CD8-positive, alpha-beta memory T cell (primary cell): ENCODE measurements at regions not wholly inside any gene's neighbourhood (a gene's known extent, or its start where the extent isn't known, plus 50 kb on each side); places are given as distances from the start of the nearest gene placed in this dataset.
"Not testable (repeated sequence)": the region's sequence is repeated elsewhere in the genome, so short reads cannot be mapped to it uniquely, and the experiment has no call there.

Experiments used
- CTCF ChIA-PET: fragments of 350-600 bp; sonication (Branson Sonifier 250); formaldehyde crosslinking; loops from one replicate; lab custom pipeline; 2021; ENCODE audit warnings: antibody characterized with exemption; lab: Charles Lee
- POLR2A ChIA-PET: fragments of 350-600 bp; sonication (Branson Sonifier 250); formaldehyde crosslinking; loops from one replicate; lab custom pipeline; 2021; ENCODE audit warnings: antibody characterized with exemption; lab: Charles Lee
- DNase-seq, 5 donors: peaks; one replicate each; pipeline versions ENCODE4 v3.0.0 to v3.0.0-alpha.2; 2020 to 2022; ENCODE audit warnings: mixed read lengths in 1 of 5
- H3K27ac ChIP-seq: one replicate; pipeline ENCODE4 v1.7.0; 2013; ENCODE audit warnings: low read depth, mild to moderate bottlenecking, low read length, moderate library complexity
- H3K27me3 ChIP-seq: 2 replicates; pipeline ENCODE4 v1.7.0; 2013; ENCODE audit warnings: low read length, mild to moderate bottlenecking; ENCODE audit not compliant: insufficient read depth, poor library complexity, severe bottlenecking
- H3K36me3 ChIP-seq: 2 replicates; pipeline ENCODE4 v1.7.0; 2013; ENCODE audit warnings: mild to moderate bottlenecking, low read length, moderate library complexity; ENCODE audit not compliant: insufficient read depth
- H3K4me1 ChIP-seq: 2 replicates; pipeline ENCODE4 v1.7.0; 2013; ENCODE audit warnings: mild to moderate bottlenecking, low read length, moderate library complexity; ENCODE audit not compliant: insufficient read depth
- H3K4me3 ChIP-seq: 2 replicates; pipeline ENCODE4 v1.7.0; 2013; ENCODE audit warnings: mild to moderate bottlenecking, low read length
- H3K9me3 ChIP-seq: 2 replicates; pipeline ENCODE4 v1.7.0; 2013; ENCODE audit warnings: mild to moderate bottlenecking, low read length
- H3K27ac Mint-ChIP-seq, 8 donors: one replicate each; pipeline ENCODE4 v1.8.0; 2020 to 2021; ENCODE audit warnings: mixed read lengths in 8 of 8, mild to moderate bottlenecking in 6 of 8, inconsistent platforms in 3 of 8, moderate library complexity in 3 of 8
- H3K27me3 Mint-ChIP-seq, 2 donors: one replicate each; pipeline ENCODE4 v1.8.0; 2020 to 2021; ENCODE audit warnings: mixed read lengths in 2 of 2, mild to moderate bottlenecking in 1 of 2, moderate library complexity in 1 of 2
- H3K36me3 Mint-ChIP-seq, 3 donors: one replicate each; pipeline ENCODE4 v1.8.0; 2020 to 2021; ENCODE audit warnings: mixed read lengths in 3 of 3, inconsistent platforms in 1 of 3, mild to moderate bottlenecking in 1 of 3
- H3K4me1 Mint-ChIP-seq, 3 donors: one replicate each; pipeline ENCODE4 v1.8.0; 2020 to 2021; ENCODE audit warnings: mixed read lengths in 3 of 3, inconsistent platforms in 1 of 3, mild to moderate bottlenecking in 1 of 3
- H3K4me3 Mint-ChIP-seq, 7 donors: one replicate each; pipeline ENCODE4 v1.8.0; 2020 to 2021; ENCODE audit warnings: mixed read lengths in 7 of 7, mild to moderate bottlenecking in 6 of 7, moderate library complexity in 4 of 7, inconsistent platforms in 2 of 7
- H3K9me3 Mint-ChIP-seq, 5 donors: one replicate each; pipeline ENCODE4 v1.8.0; 2020 to 2022; ENCODE audit warnings: mixed read lengths in 5 of 5, mild to moderate bottlenecking in 3 of 5, moderate library complexity in 2 of 5, inconsistent platforms in 1 of 5

- H3K27ac Mint-ChIP-seq, POLR2A ChIA-PET: not testable (repeated sequence)
Measured at GRCh38 chr2:89863209-89863608, 1171.7 kb downstream of the RPIA start.

GRCh38 chr2:89874810-89875595 is 1183.5 kb downstream of the RPIA start:
- H3K4me3 ChIP-seq, H3K4me3 Mint-ChIP-seq, CTCF ChIA-PET: not testable (repeated sequence)

More at GRCh38 chr2:89863209-89863608, 1171.7 kb downstream of the RPIA start:
- H3K27me3 Mint-ChIP-seq, H3K4me1 ChIP-seq, H3K36me3 Mint-ChIP-seq, H3K4me3 Mint-ChIP-seq, CTCF ChIA-PET, DNase-seq, H3K27me3 ChIP-seq, H3K4me1 Mint-ChIP-seq, H3K36me3 ChIP-seq, H3K9me3 ChIP-seq, H3K27ac ChIP-seq, H3K9me3 Mint-ChIP-seq, H3K4me3 ChIP-seq: not testable (repeated sequence)

GRCh38 chr2:89876445-89876844 is 1185.0 kb downstream of the RPIA start:
- not testable (repeated sequence) for H3K27ac ChIP-seq

More at GRCh38 chr2:89874810-89875595, 1183.5 kb downstream of the RPIA start:
- H3K4me1 Mint-ChIP-seq, H3K9me3 ChIP-seq, H3K27me3 Mint-ChIP-seq, POLR2A ChIA-PET, H3K27ac Mint-ChIP-seq, H3K9me3 Mint-ChIP-seq, H3K4me1 ChIP-seq, H3K36me3 Mint-ChIP-seq, DNase-seq, H3K36me3 ChIP-seq, H3K27ac ChIP-seq, H3K27me3 ChIP-seq: not testable (repeated sequence)

GRCh38 chr2:89876878-89877277 is 1185.4 kb downstream of the RPIA start:
- POLR2A ChIA-PET, H3K27ac Mint-ChIP-seq, H3K4me1 Mint-ChIP-seq, H3K4me3 Mint-ChIP-seq, H3K4me1 ChIP-seq, H3K27me3 ChIP-seq, H3K36me3 ChIP-seq, H3K9me3 Mint-ChIP-seq, H3K27ac ChIP-seq, DNase-seq, CTCF ChIA-PET, H3K27me3 Mint-ChIP-seq, H3K36me3 Mint-ChIP-seq, H3K4me3 ChIP-seq, H3K9me3 ChIP-seq: not testable (repeated sequence)

More at GRCh38 chr2:89876445-89876844, 1185.0 kb downstream of the RPIA start:
- DNase-seq, H3K4me3 ChIP-seq, H3K27me3 Mint-ChIP-seq, H3K27me3 ChIP-seq, H3K9me3 ChIP-seq, H3K9me3 Mint-ChIP-seq, H3K4me3 Mint-ChIP-seq, H3K27ac Mint-ChIP-seq, H3K36me3 Mint-ChIP-seq, H3K4me1 Mint-ChIP-seq, H3K36me3 ChIP-seq, POLR2A ChIA-PET, CTCF ChIA-PET, H3K4me1 ChIP-seq: not testable (repeated sequence)

- POLR2A ChIA-PET, H3K27me3 Mint-ChIP-seq, H3K36me3 Mint-ChIP-seq, H3K36me3 ChIP-seq, H3K4me1 Mint-ChIP-seq, H3K27ac ChIP-seq, H3K27ac Mint-ChIP-seq, H3K9me3 ChIP-seq, H3K9me3 Mint-ChIP-seq, CTCF ChIA-PET, H3K27me3 ChIP-seq, H3K4me1 ChIP-seq, H3K4me3 ChIP-seq, H3K4me3 Mint-ChIP-seq, DNase-seq: not testable (repeated sequence)
Measured at GRCh38 chr2:89882880-89883279, 1191.4 kb downstream of the RPIA start.

GRCh38 chr2:89883624-89884023 is 1192.2 kb downstream of the RPIA start:
- H3K27me3 Mint-ChIP-seq, H3K27me3 ChIP-seq, H3K4me3 Mint-ChIP-seq, CTCF ChIA-PET, H3K36me3 Mint-ChIP-seq, H3K4me1 Mint-ChIP-seq, H3K4me1 ChIP-seq, H3K4me3 ChIP-seq, POLR2A ChIA-PET, H3K9me3 ChIP-seq, H3K9me3 Mint-ChIP-seq, H3K27ac Mint-ChIP-seq, H3K27ac ChIP-seq, H3K36me3 ChIP-seq, DNase-seq: not testable (repeated sequence)

GRCh38 chr2:89885071-89885470 is 1193.6 kb downstream of the RPIA start:
- H3K27ac Mint-ChIP-seq, H3K4me1 Mint-ChIP-seq, DNase-seq, H3K36me3 Mint-ChIP-seq, POLR2A ChIA-PET, H3K4me1 ChIP-seq, H3K27me3 ChIP-seq, CTCF ChIA-PET, H3K4me3 ChIP-seq, H3K27me3 Mint-ChIP-seq, H3K4me3 Mint-ChIP-seq, H3K27ac ChIP-seq, H3K9me3 Mint-ChIP-seq, H3K9me3 ChIP-seq, H3K36me3 ChIP-seq: not testable (repeated sequence)

- POLR2A ChIA-PET, H3K4me1 ChIP-seq, H3K36me3 Mint-ChIP-seq, H3K9me3 ChIP-seq, H3K27me3 ChIP-seq, H3K4me3 Mint-ChIP-seq, CTCF ChIA-PET, H3K4me1 Mint-ChIP-seq, H3K4me3 ChIP-seq, H3K36me3 ChIP-seq, DNase-seq, H3K27ac Mint-ChIP-seq, H3K9me3 Mint-ChIP-seq, H3K27ac ChIP-seq, H3K27me3 Mint-ChIP-seq: not testable (repeated sequence)
Measured at GRCh38 chr2:89888693-89889092, 1197.2 kb downstream of the RPIA start.
